Amygdala (tissue), 56 donors: ENCODE measurements at regions not wholly inside any gene's neighbourhood (a gene's known extent, or its start where the extent isn't known, plus 50 kb on each side); places are given as distances from the start of the nearest gene placed in this dataset.
"Not testable (repeated sequence)": the region's sequence is repeated elsewhere in the genome, so short reads cannot be mapped to it uniquely, and the experiment has no call there.

Source experiments
- DNase-seq, 56 donors: peaks; one replicate each; lab custom pipeline; 2025; lab: John Stamatoyannopoulos, UW

DNA sequence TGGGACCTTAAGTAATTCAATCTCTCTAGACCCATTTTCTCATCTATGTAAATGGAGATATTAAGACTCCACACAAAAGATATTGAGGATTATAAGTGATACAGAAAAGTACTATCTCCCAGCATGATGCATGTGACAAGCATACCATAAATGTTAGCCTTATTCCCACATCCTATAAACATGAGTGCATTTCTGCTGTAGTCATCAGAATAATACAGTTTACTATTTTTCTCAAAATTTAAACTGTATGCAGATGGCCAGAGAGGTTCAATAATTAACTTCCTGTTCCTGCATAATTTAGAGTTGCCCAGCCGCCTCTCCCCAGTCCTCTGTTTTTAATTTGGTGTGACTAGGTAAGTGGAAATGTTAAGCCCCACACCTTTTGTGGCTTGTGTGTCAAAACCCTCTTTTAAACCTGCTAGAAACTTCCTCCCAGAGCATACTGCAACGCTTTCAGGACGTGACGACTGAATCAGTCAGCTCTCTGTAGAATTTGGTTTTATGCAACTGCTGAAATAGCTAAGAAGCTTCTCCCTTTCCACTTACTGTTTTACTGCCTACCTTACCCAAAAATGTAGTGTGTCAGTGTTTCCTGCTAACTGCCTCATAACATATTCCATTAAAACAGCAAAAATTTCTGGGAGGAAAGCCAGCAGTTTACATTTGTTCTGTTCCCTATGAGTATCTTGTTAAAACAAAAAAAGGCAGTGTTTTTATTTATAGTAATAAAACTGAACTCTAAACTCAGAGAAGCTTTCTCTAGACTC, 1037.9 kb downstream of the EPHA3 start:
- peak in 2 of 56 donors; percentile 1 for DNase-seq

DNA sequence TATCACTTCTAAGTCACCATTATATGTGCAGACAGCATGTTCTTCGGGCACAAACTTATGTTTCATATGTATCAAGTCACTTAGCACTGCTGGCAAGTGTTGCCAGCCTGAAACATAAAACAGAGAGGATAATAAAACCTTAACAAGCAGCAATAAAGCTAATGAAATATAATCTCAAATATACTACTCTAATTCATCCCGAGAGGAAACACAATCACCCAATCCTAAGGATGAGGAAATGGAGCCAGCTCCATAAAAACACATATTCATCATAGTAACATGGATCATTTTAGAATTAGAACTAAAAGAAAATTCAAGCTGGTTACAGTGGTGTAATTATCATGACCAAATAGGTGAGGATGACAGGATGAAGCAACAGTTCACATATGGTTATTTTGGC, 1072.7 kb downstream of the EPHA3 start:
- DNase-seq = no peak

DNA sequence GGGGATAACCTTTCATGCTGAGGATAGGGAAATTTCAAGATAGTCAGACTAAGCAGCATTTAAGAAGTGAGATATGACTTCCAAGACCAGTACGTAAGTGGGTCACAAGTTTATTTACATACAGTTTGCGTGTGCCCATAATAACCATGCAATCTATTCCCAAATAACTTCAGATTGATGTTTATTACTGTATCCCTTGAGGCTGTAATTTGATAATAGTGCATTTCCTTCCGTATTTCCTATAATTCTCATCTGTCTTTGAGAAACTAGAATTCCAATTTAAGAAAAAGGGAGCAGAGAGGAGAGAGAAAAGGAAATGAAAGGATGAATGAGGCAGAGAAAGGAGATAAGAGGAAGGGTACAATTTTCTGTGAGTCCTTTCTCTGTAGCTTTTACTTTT, 1073.1 kb downstream of the EPHA3 start:
- DNase-seq = no peak

- peak in 29 of 56 donors; percentile 1 to 35 (median 8) for DNase-seq
Observed at GRCh38 chr3:90182291-90182976, 1075.0 kb downstream of the EPHA3 start.

GRCh38 chr3:90184861-90185260, 1077.4 kb downstream of the EPHA3 start:
- no peak for DNase-seq

- DNase-seq = not testable (repeated sequence)
Observed at GRCh38 chr3:90197383-90197782, 1090.0 kb downstream of the EPHA3 start.

GRCh38 chr3:90202931-90203330, 1095.5 kb downstream of the EPHA3 start:
- DNase-seq = not testable (repeated sequence)

DNA sequence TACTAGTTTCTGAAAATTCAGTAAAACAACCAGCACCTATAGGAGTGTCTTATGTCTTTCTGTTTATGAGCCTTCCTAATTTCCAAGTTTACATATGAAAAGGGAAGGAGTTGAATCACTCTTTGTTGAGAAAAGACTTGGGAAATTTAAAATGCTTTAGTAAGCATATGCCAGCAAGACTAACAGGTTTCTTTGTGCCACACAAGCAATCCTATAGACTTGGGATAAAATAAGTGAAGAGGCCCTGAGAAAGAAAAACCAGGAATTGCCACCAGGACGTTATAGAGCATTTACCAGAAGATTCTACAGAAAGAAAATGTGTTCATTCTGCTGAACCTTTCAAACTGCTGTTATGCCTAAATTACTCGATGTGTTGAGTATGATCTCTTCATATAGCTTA, 1099.1 kb downstream of the EPHA3 start:
- not testable (repeated sequence) for DNase-seq

GRCh38 chr3:90207353-90208097, 1100.1 kb downstream of the EPHA3 start:
- not testable (repeated sequence) for DNase-seq

- DNase-seq = no peak
Observed at GRCh38 chr3:90221900-90222299, 1114.5 kb downstream of the EPHA3 start.

DNA sequence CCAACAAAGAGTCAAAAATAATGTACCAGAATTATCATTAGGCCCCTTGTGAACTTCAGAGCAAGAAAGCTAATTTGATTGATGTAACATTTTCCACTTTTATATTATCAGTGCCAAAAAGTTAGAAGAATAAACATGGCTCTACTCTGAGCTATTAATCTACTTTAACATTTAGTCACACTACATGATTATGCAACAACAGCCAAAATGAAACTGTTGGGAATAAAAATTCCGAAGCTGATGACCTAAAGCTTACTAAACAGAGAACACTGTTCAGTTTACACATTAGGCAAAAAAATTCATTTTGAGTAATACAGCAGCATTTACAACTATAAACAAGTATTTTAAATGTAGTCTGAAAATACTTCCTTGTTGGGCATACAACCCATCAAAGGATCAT, 1134.1 kb downstream of the EPHA3 start:
- no peak for DNase-seq

- no peak for DNase-seq
Observed at GRCh38 chr3:90253131-90253530, 1145.7 kb downstream of the EPHA3 start.

- DNase-seq = no peak
Observed at GRCh38 chr3:90261481-90262433, 1154.3 kb downstream of the EPHA3 start.
